RWPE2 (cell line): ENCODE measurements at regions not wholly inside any gene's neighbourhood (a gene's known extent, or its start where the extent isn't known, plus 50 kb on each side); places are given as distances from the start of the nearest gene placed in this dataset.
"Not testable (repeated sequence)": the region's sequence is repeated elsewhere in the genome, so short reads cannot be mapped to it uniquely, and the experiment has no call there.

ENCODE experiments used
- ATAC-seq: fragments of 200-7000 bp; cut with Tn5 transposase; 3 replicates; pipeline ENCODE4 v1.9.1; 2021; ENCODE audit warnings: low read depth
- DNase-seq: peaks from one replicate; pipeline ENCODE4 v3.0.0-alpha.2; 2020; ENCODE audit warnings: low spot score
- H3K27ac ChIP-seq: fragments of 450-650 bp; 2 replicates; pipeline ENCODE4 v1.5.1; 2017; ENCODE audit warnings: mild to moderate bottlenecking; ENCODE audit not compliant: poor library complexity, severe bottlenecking
- H3K27me3 ChIP-seq: fragments of 250-450 bp; sonication (Bioruptor Pico); 2 replicates; pipeline ENCODE4 v1.5.1; 2021; ENCODE audit warnings: mild to moderate bottlenecking, moderate library complexity; ENCODE audit not compliant: insufficient read depth, poor library complexity, severe bottlenecking
- H3K36me3 ChIP-seq: fragments of 250-450 bp; sonication (Bioruptor Pico); 2 replicates; pipeline ENCODE4 v1.5.1; 2020; ENCODE audit warnings: low read depth, mild to moderate bottlenecking, moderate library complexity
- H3K4me1 ChIP-seq: fragments of 250-450 bp; sonication (Bioruptor Pico); 2 replicates; pipeline ENCODE4 v1.5.1; 2021; ENCODE audit warnings: mild to moderate bottlenecking, moderate library complexity; ENCODE audit not compliant: insufficient read depth, poor library complexity, severe bottlenecking
- H3K4me3 ChIP-seq: fragments of 250-450 bp; sonication (Bioruptor Pico); 2 replicates; pipeline ENCODE4 v1.5.1; 2021; ENCODE audit warnings: mild to moderate bottlenecking, moderate library complexity; ENCODE audit not compliant: severe bottlenecking
- H3K9me3 ChIP-seq: fragments of 250-450 bp; sonication (Bioruptor Pico); 2 replicates; pipeline ENCODE4 v1.5.1; 2021; ENCODE audit warnings: mild to moderate bottlenecking, moderate library complexity; ENCODE audit not compliant: severe bottlenecking

DNA sequence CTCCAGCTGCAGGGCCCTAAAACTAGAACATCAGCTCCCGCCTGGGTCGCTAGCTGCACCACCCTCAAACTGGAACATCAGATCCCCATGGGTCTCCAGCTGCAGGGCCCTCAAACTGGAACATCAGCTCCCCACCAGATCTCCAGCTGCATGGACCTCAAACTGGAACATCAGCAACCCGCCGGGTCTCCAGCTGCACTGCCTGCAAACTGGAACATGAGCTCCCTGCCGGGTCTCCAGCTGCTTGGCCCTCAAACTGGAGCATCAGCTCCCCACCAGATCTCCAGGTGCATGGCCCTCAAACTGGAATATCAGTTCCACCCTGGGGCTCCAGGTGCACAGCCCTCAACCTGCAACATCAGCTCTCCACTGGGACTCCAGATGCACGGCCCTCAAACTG, 82.7 kb downstream of the TFRC start:
- not testable (repeated sequence) for DNase-seq, H3K4me1 ChIP-seq, ATAC-seq, H3K36me3 ChIP-seq, H3K4me3 ChIP-seq, H3K27me3 ChIP-seq, H3K27ac ChIP-seq, H3K9me3 ChIP-seq

DNA sequence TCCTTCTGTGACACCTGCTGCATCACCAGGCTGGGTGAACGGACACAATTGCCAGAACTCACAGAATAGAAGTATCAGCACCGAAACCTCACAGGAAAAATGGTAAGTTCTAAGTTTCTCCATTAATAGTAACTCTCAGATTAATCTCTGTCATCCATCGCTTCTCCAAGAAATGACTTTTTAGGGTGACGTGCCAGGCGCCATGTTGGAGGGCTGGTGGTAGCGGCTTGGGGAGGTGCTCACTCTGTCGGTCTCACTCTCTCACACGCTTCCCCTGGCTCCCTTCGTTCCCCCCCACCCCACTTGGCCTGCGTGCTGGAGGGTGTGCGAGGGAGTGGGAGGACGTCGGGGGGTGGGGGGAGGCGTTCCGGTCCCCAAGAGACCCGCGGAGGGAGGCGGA, 85.6 kb downstream of the TFRC start:
- not testable (repeated sequence) for H3K27ac ChIP-seq, DNase-seq, H3K4me3 ChIP-seq, H3K4me1 ChIP-seq, ATAC-seq, H3K36me3 ChIP-seq, H3K9me3 ChIP-seq, H3K27me3 ChIP-seq

DNA sequence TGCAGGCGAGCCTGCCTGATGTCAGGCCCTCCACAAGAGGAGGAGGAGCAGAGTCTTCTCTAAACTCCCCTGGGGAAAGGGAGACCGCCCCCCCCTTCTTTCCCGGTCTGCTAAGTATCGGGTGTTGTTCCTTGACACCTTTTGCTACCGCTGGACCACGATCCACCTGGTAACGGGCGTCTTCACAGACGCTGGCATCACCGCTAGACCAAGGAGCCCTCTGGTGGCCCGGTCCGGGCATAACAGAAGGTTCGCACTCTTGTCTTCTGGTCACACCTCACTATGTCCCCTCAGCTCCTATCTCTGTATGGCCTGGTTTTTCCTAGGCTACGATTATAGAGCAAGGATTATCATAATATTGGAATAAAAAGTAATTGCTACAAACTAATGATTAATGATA, 86.0 kb upstream of the TNK2 start:
- H3K4me3 ChIP-seq, H3K27ac ChIP-seq, H3K4me1 ChIP-seq, H3K27me3 ChIP-seq, H3K36me3 ChIP-seq, DNase-seq, ATAC-seq, H3K9me3 ChIP-seq: not testable (repeated sequence)

DNA sequence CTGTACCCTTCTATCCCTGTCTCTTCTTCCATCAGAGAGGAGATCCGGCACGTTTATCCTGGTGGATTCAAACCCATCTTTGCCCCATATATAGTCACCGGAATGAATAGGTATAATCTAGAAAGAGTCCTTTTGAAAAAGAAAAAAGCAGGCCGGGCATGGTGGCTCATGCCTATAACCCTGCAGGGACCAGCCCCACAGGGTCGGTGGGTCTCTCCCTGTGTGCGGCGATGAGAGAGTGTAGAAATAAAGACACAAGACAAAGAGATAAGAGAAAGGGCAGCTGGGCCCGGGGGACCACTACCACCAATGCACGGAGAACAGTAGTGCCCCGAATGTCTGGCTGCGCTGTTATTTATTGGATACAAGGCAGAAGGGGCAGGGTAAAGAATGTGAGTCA, 85.3 kb upstream of the TNK2 start:
- not testable (repeated sequence) for H3K27ac ChIP-seq, H3K9me3 ChIP-seq, H3K36me3 ChIP-seq, ATAC-seq, DNase-seq, H3K27me3 ChIP-seq, H3K4me1 ChIP-seq, H3K4me3 ChIP-seq

DNA sequence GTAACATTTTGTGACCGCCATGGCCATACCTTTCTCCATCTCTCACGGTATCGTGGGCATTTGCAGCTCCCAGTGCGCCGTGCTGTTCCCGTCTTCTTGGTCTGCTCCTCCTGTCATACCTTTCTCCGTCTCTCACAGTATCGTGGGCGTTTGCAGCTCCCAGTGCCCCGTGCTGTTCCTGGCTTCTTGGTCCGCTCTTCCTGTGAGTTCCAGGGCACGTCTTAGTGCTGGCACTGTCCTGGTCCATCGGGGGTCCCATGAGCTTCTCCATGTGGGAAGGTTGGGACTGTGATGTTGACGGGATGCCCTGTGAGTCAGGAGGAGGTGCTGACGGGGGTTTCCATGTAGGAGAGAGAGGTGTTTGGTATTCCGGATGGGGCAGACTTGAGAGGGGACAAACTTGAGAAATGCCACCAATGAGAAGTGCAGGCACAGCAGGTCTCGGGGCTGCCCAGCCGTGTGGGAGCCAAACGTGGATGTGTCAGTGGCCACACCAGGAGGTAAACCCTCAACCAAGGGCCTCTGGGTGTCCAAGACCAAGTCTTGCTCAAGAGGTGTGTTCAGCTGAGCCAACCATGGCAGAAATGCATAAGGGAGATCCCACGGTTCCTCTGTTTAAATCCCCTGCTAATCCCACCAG, 84.7 kb upstream of the TNK2 start:
- not testable (repeated sequence) for H3K4me3 ChIP-seq, H3K9me3 ChIP-seq, H3K27ac ChIP-seq, ATAC-seq, H3K36me3 ChIP-seq, DNase-seq, H3K4me1 ChIP-seq, H3K27me3 ChIP-seq

DNA sequence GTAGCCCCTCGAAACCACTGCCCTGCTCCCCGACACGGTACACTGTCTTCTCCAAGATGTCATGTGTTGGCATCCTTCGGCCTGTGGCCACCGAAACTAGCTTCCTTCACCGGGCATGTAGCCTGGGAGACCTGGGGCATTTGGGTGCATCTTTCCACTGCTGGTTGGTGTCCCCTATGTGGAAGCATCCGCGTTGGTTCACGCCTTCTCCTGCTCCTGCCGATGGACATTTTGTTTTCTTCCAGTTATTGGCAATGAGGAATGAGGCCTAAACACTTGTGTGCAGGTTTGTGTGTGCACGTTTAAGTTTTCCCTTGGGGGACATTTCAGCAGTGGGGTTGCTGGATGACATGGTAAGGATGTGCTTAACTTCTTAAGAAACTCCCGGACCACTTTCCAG, 83.6 kb upstream of the TNK2 start:
- H3K36me3 ChIP-seq, ATAC-seq, DNase-seq, H3K9me3 ChIP-seq, H3K4me1 ChIP-seq, H3K27ac ChIP-seq, H3K27me3 ChIP-seq, H3K4me3 ChIP-seq: not testable (repeated sequence)

DNA sequence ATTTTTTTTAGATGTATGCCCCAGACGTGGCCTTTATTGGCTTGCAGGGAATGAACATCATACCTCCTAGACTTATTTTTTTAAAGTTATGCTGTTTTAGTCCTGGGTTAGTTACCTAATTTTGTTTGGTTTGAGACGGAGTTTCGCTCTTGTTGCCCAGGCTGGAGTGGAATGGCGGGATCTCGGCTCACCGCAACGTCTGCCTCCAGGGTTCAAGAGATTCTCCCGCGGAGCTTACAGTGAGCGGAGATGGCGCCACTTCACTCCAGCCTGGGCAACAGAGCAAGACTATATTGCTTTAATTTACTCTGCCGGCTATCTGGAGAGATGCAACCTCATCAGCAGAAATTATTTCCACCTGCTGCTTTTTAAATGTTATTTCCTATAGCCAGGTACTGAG, 82.9 kb upstream of the TNK2 start:
- H3K27me3 ChIP-seq, DNase-seq, ATAC-seq, H3K36me3 ChIP-seq, H3K4me3 ChIP-seq, H3K9me3 ChIP-seq, H3K27ac ChIP-seq, H3K4me1 ChIP-seq: not testable (repeated sequence)

DNA sequence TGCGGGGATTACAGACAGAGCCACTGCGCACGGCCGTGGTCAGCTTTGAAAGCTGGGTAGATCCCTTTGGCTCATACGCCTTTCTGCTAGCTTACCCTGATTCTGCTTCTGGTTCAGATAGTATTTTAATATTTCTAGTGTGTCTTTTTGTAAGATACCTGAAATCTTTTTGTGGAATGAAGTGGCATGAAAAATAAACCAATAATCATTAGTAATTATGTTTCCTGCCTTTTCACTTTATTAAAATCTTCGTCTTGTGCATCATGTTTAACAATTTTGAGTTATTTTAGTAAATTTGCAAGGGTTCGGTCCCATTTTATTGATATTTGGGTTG, 82.5 kb upstream of the TNK2 start:
- peak overlapping the region; percentile 41 for H3K4me3 ChIP-seq
- not testable (repeated sequence) for H3K36me3 ChIP-seq, H3K4me1 ChIP-seq, ATAC-seq, H3K27ac ChIP-seq, H3K27me3 ChIP-seq, H3K9me3 ChIP-seq, DNase-seq

DNA sequence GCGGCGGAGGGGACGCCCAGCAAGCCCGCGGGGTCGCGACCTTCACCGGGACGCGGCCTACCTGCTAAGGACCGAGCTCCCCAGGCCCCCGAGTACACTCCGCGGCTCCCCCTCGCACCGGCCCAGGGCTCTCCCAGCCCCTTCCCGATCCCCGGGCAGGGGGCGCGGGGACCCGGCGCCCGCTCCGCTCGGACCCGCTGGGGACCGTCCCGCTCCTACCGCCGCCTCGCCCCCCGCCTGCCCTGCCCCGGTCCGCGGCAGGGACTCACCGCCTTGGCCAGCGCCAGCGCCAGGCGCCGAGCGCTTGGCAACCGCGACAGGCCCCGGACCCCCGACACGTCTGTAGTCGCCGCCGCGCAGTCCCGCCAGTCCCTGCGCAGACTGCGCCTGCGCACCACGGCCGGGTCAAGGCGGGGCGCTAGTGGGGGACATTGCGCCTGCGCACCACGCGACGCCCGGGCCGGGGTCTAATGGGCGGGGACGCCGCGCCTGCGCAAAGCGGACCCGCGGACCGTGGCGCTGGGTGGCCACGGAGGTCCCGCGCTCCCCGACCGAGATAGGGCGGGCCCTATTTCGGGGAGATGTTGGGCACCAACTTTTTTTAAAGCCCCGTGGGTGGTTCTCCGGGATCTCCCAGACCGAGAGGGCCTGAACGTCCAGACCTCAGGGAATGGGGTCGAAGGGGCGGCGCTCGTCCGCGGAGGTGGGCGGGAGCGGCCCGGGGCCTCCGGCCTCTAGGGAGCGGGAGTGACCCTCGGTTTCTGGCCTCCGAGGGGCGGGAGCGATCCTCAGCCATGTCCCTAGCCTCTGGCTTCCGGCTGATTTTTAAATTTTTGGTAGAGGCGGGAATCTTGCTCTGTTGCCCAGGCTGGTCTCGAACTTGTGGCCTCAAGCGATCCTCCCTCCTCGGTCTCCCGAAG, 81.8 kb upstream of the TNK2 start:
- H3K4me1 ChIP-seq, H3K9me3 ChIP-seq, H3K27me3 ChIP-seq, H3K36me3 ChIP-seq, H3K27ac ChIP-seq: not testable (repeated sequence)
- H3K4me3 ChIP-seq = peak overlapping the region; percentile 41
- DNase-seq = peak; percentile 83
- ATAC-seq = peak; percentile 66

DNA sequence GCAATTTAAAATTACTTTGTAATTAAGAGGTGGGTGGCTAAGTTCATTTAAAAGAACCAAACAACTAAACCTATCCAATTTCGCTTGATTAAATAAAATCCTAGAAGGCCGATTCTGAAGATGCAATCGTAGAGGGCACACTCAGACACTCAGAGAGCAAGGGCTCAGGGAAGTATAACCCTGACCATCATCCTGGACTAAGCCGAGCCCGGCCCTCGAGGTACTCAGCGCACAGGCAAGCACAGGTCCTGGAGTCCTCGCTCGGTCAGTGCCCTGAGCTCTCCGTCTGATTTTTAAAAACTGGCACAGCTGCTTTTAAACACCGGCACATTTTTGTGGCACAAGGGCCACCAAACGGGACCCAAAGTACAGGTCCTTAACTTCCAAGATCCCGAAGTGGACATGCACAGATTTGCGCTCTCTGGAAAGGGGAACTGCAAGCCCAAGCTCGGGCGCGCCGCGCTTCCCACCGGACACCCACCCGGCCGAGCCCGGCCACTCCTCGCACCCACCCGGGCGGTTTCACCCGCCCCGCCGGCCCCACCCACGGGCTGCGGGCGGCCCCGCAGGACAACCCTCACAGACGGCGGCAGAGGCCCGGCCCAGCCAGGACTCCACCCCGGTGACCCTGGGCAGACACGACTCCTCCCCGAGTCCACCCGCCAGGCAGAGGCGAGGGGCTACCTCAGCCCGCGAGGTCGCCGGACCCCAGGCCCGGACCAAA, 81.0 kb upstream of the TNK2 start:
- not testable (repeated sequence) for DNase-seq, H3K36me3 ChIP-seq, H3K27ac ChIP-seq, H3K27me3 ChIP-seq, H3K9me3 ChIP-seq, H3K4me1 ChIP-seq
- peak; percentile 75 for ATAC-seq
- peak overlapping the region; percentile 13 for H3K4me3 ChIP-seq

DNA sequence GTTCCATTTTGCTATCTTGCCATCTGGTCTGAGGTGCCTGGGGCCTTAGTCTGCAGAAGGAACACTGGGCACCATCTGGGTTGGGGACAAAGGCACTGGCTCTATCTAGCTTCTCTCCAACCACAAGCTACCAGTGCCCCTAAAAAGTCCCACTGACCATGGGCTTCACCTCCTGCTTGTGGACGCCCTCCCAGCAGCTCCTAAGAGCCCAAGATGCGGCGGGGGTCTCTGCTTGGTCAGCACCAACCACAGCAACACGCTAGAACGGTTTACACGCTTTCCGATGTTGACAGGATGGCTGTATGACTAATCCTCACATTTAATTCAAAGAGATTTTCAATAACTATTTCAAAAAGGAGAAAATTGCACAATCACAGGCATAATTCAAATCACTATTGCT, 80.4 kb upstream of the TNK2 start:
- not testable (repeated sequence) for H3K4me1 ChIP-seq, DNase-seq, H3K36me3 ChIP-seq, H3K27me3 ChIP-seq, H3K4me3 ChIP-seq, H3K9me3 ChIP-seq, H3K27ac ChIP-seq
- ATAC-seq = peak; percentile 21; the same call in 1 of the 3 replicates
